Adipocyte (in vitro differentiated cells): ENCODE measurements at regions not wholly inside any gene's neighbourhood (a gene's known extent, or its start where the extent isn't known, plus 50 kb on each side); places are given as distances from the start of the nearest gene placed in this dataset.
A peak's percentile ranks its signal among the peaks of the same experiment; 100 is the strongest.

Experiments used
- DNase-seq: peaks from one replicate; pipeline ENCODE4 v3.0.0-alpha.2; 2015; ENCODE audit warnings: low read depth
- H3K27me3 ChIP-seq: replicated peaks from 2 replicates; pipeline ENCODE4 v1.7.0; 2013; ENCODE audit warnings: mild to moderate bottlenecking, low read length, moderate library complexity; ENCODE audit not compliant: control insufficient read depth, insufficient read depth
- H3K36me3 ChIP-seq: 2 replicates; pipeline ENCODE4 v1.7.0; 2013; ENCODE audit warnings: low read length, mild to moderate bottlenecking, moderate library complexity; ENCODE audit not compliant: control insufficient read depth, insufficient read depth, severe bottlenecking
- H3K4me1 ChIP-seq: 2 replicates; pipeline ENCODE4 v1.7.0; 2013; ENCODE audit warnings: mild to moderate bottlenecking, low read length, moderate library complexity; ENCODE audit not compliant: control insufficient read depth, insufficient read depth
- H3K4me3 ChIP-seq: 2 replicates; pipeline ENCODE4 v1.7.0; 2013; ENCODE audit warnings: mild to moderate bottlenecking, low read length, moderate library complexity
- H3K9ac ChIP-seq: 2 replicates; pipeline ENCODE4 v1.7.0; 2013; ENCODE audit warnings: mild to moderate bottlenecking, low read length, moderate library complexity
- H3K9me3 ChIP-seq: 2 replicates; pipeline ENCODE4 v1.7.0; 2013; ENCODE audit warnings: mild to moderate bottlenecking, low read length, moderate library complexity; ENCODE audit not compliant: control insufficient read depth

DNA sequence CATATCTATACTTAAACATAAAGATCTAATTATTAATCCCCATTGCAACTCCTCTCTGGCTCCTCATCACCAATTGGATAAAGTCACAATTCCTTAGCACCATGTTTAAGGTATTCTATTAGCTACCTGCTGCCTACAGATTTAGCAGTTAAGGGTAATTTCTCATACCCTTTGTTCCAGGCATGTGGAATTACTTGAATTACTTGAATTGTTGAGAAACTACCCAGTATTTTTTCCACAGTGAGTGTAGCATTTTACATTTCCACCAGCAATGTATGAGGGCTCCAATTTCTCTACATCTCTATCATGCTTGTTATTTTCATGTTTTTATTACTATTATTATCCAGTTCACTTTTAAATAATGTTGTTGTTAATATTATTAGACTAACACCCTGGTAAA, 86.4 kb downstream of the P2RY1 start:
- no peak overlapping the region for H3K4me3 ChIP-seq
- no peak overlapping the region for H3K9ac ChIP-seq
- H3K9me3 ChIP-seq = no peaks in the 10 kb centered on the region
- H3K4me1 ChIP-seq = no peaks in the 10 kb centered on the region
- no peaks in the 10 kb centered on the region for H3K27me3 ChIP-seq
- DNase-seq = no peak
- H3K36me3 ChIP-seq = no peaks in the 10 kb centered on the region

DNA sequence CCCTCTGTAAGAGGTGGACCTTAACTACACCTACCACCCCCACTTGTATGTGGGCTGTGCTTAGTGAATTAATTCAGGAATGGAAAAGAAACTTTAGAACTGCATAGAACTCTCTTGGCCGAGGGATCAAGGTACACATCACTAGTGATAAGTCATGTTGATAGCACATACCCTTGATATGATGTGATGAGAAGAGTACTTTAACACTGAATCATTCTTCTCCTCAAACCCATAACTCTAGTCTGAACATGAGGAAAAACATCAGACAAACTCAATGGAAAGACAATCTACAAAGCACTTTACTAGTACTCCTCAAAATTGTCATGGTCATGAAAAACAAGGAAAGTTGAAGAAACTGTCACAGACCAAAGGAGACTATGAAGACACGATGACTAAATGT, 87.6 kb downstream of the P2RY1 start:
- Histone ChIP-seq H3K9me3 (no peaks in the 10 kb centered on the region), H3K4me1 (no peaks in the 10 kb centered on the region), H3K9ac (no peak overlapping the region), H3K36me3 (no peaks in the 10 kb centered on the region), H3K4me3 (no peak overlapping the region), H3K27me3 (no peaks in the 10 kb centered on the region)
- no peak for DNase-seq

DNA sequence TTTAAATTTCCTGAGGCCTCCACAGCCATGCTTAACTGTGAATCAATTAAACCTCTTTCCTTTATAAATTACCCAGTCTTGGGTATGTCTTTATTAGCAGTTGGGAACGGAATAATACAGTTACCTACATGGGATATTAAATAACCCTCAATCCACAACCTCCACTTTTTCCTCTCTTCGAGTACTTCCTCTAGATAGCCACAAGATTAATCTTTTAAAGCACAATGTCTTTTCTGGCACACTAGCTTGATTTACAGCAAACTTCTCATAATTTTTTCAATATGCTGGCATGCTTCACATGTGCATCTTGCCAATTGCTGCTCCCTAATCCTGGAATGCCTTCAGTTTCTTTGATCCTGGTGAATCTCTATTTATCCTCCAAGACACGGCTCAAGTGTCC, 92.2 kb downstream of the P2RY1 start:
- H3K9me3 ChIP-seq = no peaks in the 10 kb centered on the region
- no peak for DNase-seq

DNA sequence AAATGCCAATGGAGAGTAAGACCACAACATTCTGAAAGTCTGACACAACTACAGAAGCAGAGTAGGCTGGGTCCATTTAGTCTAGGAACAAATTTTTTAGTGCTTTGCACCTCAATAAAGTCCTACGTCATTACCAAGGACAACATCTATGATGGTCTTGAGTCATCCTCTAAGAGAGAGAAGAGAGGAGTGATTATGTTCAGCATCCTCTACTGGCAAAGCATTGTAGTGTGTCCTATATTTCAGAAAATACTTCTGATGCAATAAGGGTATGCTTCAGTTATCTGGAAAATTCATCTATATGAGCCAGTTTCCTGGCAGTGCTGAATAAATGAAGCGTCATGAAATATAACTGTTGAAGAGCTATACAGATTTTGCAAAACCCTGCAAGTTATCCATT, 95.6 kb downstream of the P2RY1 start:
- no peak for DNase-seq
- Histone ChIP-seq H3K4me3 (no peak overlapping the region), H3K36me3 (no peaks in the 10 kb centered on the region), H3K27me3 (no peaks in the 10 kb centered on the region), H3K9ac (no peak overlapping the region), H3K9me3 (no peaks in the 10 kb centered on the region), H3K4me1 (no peaks in the 10 kb centered on the region)

More for the DNA sequence above, 92.2 kb downstream of the P2RY1 start:
- H3K4me3 ChIP-seq = no peak overlapping the region
- no peaks in the 10 kb centered on the region for H3K4me1 ChIP-seq
- no peaks in the 10 kb centered on the region for H3K27me3 ChIP-seq
- H3K9ac ChIP-seq = no peak overlapping the region
- no peaks in the 10 kb centered on the region for H3K36me3 ChIP-seq

DNA sequence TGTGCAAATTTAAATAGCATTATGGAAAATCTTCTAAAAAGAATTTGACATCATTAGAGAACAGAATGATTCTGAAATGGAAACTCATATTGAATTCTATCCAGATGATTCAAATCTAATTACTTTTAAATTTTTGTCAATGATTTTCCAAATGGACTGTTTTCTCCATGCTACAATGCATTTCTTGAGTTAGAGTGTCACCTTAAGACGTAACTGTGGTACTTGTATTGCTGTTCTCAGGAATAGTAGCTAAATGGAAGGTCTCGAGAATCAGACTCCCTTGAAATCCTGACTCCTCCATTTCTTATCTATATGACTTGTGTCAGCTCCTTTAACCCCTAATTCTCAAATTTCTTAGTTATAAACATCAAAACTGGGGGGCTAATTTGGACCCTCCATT, 102.3 kb downstream of the P2RY1 start:
- no peaks in the 10 kb centered on the region for H3K27me3 ChIP-seq
- H3K4me1 ChIP-seq = no peaks in the 10 kb centered on the region
- no peaks in the 10 kb centered on the region for H3K36me3 ChIP-seq
- H3K9ac ChIP-seq = no peak overlapping the region
- no peaks in the 10 kb centered on the region for H3K9me3 ChIP-seq
- peak; percentile 2 for DNase-seq
- no peak overlapping the region for H3K4me3 ChIP-seq

DNA sequence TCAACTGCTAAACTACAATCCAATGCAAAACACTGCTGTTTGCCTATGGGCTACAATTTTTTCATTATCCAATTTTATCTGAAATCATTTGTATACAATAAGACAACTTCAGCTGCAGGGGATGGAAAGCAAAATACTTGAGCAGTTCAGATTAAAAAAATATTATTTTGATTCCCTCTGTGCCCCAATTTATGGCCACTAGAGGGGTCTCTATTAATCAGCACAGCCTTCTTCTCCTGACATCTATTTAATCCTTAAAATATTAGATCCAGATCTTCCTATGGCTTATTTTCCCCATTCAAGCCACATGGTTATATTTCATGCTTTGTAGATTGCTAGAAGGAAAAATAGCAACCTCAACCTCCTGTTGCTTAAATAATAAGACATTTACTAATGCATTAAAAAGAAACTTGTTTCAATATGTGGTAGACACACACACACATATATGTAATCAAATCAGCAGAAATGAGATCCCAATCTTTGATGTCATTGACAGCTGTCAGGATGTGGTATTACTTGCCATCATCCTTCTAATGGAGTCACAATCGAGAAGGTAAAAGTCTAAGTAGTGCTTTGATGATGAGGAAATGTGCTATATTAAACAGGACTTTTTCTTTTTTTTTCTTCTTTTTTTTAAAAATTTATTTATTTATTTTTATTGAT, 104.2 kb downstream of the P2RY1 start:
- Histone ChIP-seq H3K4me1 (no peaks in the 10 kb centered on the region), H3K27me3 (no peaks in the 10 kb centered on the region), H3K9me3 (no peaks in the 10 kb centered on the region), H3K4me3 (no peak overlapping the region), H3K36me3 (no peaks in the 10 kb centered on the region), H3K9ac (no peak overlapping the region)
- DNase-seq = no peak

DNA sequence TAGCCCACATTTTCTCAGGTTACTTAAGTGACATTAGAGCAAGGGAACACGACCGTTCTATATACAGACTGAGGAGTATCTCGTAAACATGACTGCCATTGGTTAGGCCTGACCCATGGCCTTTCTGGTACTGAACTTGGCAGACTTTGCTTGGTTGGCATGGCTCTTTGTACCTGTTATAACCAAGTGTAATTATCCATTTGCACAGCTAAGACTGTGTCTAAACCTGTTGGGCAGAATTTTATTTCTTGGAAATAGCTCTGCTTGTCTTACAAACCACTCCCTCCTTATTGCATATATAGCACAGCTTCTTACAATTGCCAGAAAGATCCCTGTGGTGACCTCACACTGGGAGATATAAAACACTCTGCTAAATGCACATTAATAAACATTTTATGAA, 106.9 kb downstream of the P2RY1 start:
- DNase-seq = no peak
- Histone ChIP-seq H3K27me3 (no peaks in the 10 kb centered on the region), H3K4me3 (no peak overlapping the region), H3K9me3 (no peaks in the 10 kb centered on the region), H3K4me1 (no peaks in the 10 kb centered on the region), H3K9ac (no peak overlapping the region), H3K36me3 (no peaks in the 10 kb centered on the region)

DNA sequence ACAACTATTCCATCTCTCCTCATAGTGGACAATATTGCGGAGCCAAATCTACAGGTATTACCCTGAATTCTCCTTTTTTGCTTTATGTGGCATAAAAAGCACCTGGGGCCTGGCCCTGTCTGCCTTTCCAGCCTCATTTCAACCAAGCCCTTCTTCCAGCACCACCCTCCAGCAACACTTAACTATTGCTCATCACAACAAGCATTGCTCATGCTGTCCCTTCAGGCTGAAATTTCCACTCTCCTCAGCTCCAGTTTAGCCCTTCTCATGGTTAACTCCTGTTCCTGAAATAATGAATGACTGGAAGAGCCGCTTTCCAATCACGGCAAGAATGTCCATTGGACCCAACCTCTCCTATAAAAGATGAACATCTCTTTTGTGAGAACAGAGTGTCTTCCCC, 107.4 kb downstream of the P2RY1 start:
- Histone ChIP-seq H3K4me3 (no peak overlapping the region), H3K4me1 (no peaks in the 10 kb centered on the region), H3K9ac (no peak overlapping the region), H3K36me3 (no peaks in the 10 kb centered on the region), H3K9me3 (no peaks in the 10 kb centered on the region), H3K27me3 (no peaks in the 10 kb centered on the region)
- DNase-seq = no peak

DNA sequence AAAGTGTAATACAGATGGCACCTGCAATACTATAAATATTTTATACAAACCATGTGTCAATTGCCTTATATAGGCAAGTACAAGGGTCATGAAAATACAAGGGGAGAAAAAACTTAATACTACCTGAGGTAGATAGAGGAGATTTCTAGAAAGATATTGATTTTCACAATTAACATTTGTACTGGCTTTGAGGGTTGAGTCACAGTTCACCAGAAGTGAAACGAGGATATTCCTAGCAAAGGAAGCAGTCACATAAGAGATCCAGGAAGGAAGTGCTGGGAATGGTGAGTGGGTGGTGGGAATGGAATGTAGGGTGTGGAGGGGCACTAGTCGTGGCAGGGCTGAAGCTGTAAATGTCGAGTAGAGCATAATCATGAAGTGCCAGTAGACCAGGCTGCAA, 108.7 kb downstream of the P2RY1 start:
- Histone ChIP-seq H3K36me3 (no peaks in the 10 kb centered on the region), H3K4me1 (no peaks in the 10 kb centered on the region), H3K27me3 (no peaks in the 10 kb centered on the region), H3K9me3 (no peaks in the 10 kb centered on the region), H3K4me3 (no peak overlapping the region), H3K9ac (no peak overlapping the region)
- no peak for DNase-seq

DNA sequence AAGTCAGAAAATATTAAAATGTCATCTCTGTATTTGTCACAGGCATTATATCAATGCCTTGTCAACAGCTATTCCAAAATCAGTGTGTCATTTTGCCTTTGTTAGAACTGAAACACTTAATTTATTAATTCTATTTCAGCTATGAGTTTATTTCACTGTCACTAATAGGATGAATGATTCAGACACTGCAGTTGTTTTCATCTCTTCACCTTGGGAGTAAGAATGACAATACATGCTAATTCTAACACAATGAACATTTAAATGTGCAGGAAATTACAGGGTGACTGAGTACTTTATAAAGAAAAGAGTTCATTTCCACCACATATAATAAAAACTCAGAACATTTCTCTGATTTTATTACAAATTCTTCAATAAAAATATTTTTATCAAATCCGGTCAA, 109.7 kb downstream of the P2RY1 start:
- no peak overlapping the region for H3K9ac ChIP-seq
- H3K4me1 ChIP-seq = no peaks in the 10 kb centered on the region
- no peaks in the 10 kb centered on the region for H3K36me3 ChIP-seq
- H3K4me3 ChIP-seq = no peak overlapping the region
- no peaks in the 10 kb centered on the region for H3K9me3 ChIP-seq
- no peak for DNase-seq
- H3K27me3 ChIP-seq = no peaks in the 10 kb centered on the region

DNA sequence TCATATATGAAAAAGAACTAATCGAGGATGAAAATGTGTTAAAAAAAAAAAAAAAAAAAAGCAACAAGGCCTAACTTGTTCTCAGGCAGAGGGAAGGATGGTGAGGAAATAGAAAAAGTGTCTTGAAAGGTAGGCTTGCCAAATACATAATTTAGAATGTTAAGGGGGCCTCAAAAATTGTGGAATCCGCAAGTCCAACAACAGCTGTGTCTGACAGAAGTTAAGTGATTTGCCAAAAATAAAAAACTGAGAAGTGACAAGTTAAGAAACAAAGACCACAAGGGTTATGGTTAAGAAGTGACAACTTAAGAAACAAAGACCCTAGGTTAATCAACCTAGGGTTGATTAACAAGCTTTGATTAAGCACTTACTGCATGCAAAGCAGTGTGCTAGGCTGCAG, 110.6 kb downstream of the P2RY1 start:
- no peaks in the 10 kb centered on the region for H3K36me3 ChIP-seq
- H3K27me3 ChIP-seq = no peaks in the 10 kb centered on the region
- DNase-seq = no peak
- no peaks in the 10 kb centered on the region for H3K9me3 ChIP-seq
- H3K4me3 ChIP-seq = no peak overlapping the region
- no peaks in the 10 kb centered on the region for H3K4me1 ChIP-seq
- H3K9ac ChIP-seq = no peak overlapping the region

DNA sequence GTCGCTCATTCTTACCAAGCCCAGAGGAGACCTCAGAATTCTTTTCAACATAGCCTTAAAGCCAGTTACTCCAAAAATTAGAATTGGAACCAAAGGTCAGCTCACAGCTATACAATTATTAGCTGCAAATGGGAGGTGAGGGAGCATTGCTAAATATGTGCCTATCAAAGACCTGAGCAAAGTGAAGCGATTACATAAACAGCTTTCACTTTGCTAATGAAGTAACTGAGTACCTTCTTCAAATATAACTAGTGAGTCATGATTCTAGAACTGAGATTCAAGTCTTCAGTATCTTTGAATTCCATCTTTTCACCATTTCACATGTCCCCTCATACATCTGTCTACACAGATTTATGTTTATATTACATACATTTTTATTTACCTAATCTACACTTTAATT, 122.6 kb downstream of the P2RY1 start:
- DNase-seq = no peak
- Histone ChIP-seq H3K9me3 (no peaks in the 10 kb centered on the region), H3K9ac (no peak overlapping the region), H3K4me3 (no peak overlapping the region), H3K36me3 (no peaks in the 10 kb centered on the region), H3K4me1 (peaks cover 7% of the 10 kb centered on the region), H3K27me3 (no peaks in the 10 kb centered on the region)
